Smooth muscle cell (in vitro differentiated cells): ENCODE measurements at regions not wholly inside any gene's neighbourhood (a gene's known extent, or its start where the extent isn't known, plus 50 kb on each side); places are given as distances from the start of the nearest gene placed in this dataset.

Experiments used
- DNase-seq: peaks from one replicate; lab custom pipeline; 2025; ENCODE audit not compliant: unreplicated experiment; lab: John Stamatoyannopoulos, UW
- H2AFZ ChIP-seq: fragments of 200-600 bp; sonication (generic); 2 replicates; pipeline ENCODE4 v1.6.0; 2016; ENCODE audit warnings: antibody characterized with exemption, low read depth, mild to moderate bottlenecking
- H3F3A ChIP-seq: fragments of 200-600 bp; sonication (generic); 2 replicates; pipeline ENCODE4 v1.6.0; 2017; ENCODE audit warnings: antibody characterized with exemption, low read depth
- H3K27ac ChIP-seq: fragments of 200-600 bp; sonication (generic); 2 replicates; pipeline ENCODE4 v1.5.1; 2016; ENCODE audit warnings: low read depth, mild to moderate bottlenecking
- H3K27me3 ChIP-seq: fragments of 200-600 bp; sonication (generic); 2 replicates; pipeline ENCODE4 v1.6.1; 2016; ENCODE audit warnings: low read depth, mild to moderate bottlenecking
- H3K36me3 ChIP-seq: fragments of 200-600 bp; sonication (generic); 2 replicates; pipeline ENCODE4 v1.5.1; 2016; ENCODE audit warnings: low read depth
- H3K4me1 ChIP-seq: fragments of 200-600 bp; sonication (generic); 2 replicates; pipeline ENCODE4 v1.5.1; 2016; ENCODE audit warnings: low read depth
- H3K4me2 ChIP-seq: fragments of 200-600 bp; sonication (generic); 2 replicates; pipeline ENCODE4 v1.6.0; 2016; ENCODE audit warnings: mild to moderate bottlenecking
- H3K4me3 ChIP-seq: fragments of 200-600 bp; sonication (generic); 2 replicates; pipeline ENCODE4 v1.5.1; 2016; ENCODE audit warnings: mild to moderate bottlenecking
- H3K79me2 ChIP-seq: fragments of 200-600 bp; sonication (generic); 2 replicates; pipeline ENCODE4 v1.6.0; 2016; ENCODE audit warnings: low read depth, mild to moderate bottlenecking
- H3K9ac ChIP-seq: fragments of 200-600 bp; sonication (generic); 2 replicates; pipeline ENCODE4 v1.6.0; 2016; ENCODE audit warnings: low read depth
- H3K9me3 ChIP-seq: fragments of 200-600 bp; sonication (generic); replicated peaks from 2 replicates; pipeline ENCODE4 v1.5.1; 2016; ENCODE audit warnings: low read depth
- H4K20me1 ChIP-seq: fragments of 200-600 bp; sonication (generic); 2 replicates; pipeline ENCODE4 v1.6.0; 2016; ENCODE audit warnings: low read depth
- CTCF ChIP-seq: fragments of 200-600 bp; sonication (generic); IDR thresholded peaks from 2 replicates; pipeline ENCODE4 v1.5.1; 2017; ENCODE audit warnings: borderline replicate concordance, mild to moderate bottlenecking, antibody characterized with exemption; ENCODE audit not compliant: insufficient read depth, poor library complexity, severe bottlenecking
- WGBS: methylation state at CpG from one replicate; pipeline ENCODE4 v1.1.7; 2016; ENCODE audit warnings: low lambda C conversion rate; 5-methylcytosine and 5-hydroxymethylcytosine counted together

GRCh38 chr3:194937882-194938321 is 252.2 kb downstream of the FAM43A start:
- Histone ChIP-seq H3K79me2 (no peaks in the 10 kb centered on the region), H3K9ac (no peak overlapping the region), H3K36me3 (no peaks in the 10 kb centered on the region), H3K4me1 (no peaks in the 10 kb centered on the region), H4K20me1 (no peaks in the 10 kb centered on the region), H3K27ac (no peak overlapping the region), H3K4me2 (no peak overlapping the region), H3K27me3 (no peaks in the 10 kb centered on the region), H2AFZ (no peak overlapping the region), H3K9me3 (no peaks in the 10 kb centered on the region), H3F3A (no peaks in the 10 kb centered on the region), H3K4me3 (no peak overlapping the region)
- WGBS = 94% methylated on average over 7 of the region's 7 CpGs
- DNase-seq = no peak
- TF ChIP-seq CTCF = no peak

GRCh38 chr3:194938845-194939531 is 253.3 kb downstream of the FAM43A start:
- no peaks in the 10 kb centered on the region for H3K4me1 ChIP-seq
- no peak overlapping the region for H3K4me2 ChIP-seq

DNA sequence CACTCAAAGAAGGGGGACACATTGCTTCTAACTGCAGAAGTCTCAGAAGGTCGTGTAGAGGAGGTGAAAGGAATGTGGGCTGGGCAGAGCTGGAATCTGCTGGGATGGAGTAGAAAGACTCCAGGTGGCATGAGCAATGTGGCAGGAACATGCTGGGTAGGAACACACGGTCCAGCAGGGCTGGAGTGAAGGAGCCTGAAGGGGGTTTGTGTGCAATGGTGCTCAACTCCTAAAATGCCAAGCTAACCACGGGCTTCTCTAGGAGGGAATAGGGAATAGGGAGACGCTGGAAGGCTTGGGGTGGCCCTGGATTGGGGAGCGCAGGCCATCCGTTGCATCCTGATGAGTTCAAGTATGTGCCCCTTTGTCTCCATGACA is 253.8 kb downstream of the FAM43A start:
- 87% methylated on average over 6 of the region's 6 CpGs for WGBS

More at GRCh38 chr3:194938845-194939531, 253.3 kb downstream of the FAM43A start:
- H3K27ac ChIP-seq = no peak overlapping the region
- H3K36me3 ChIP-seq = no peaks in the 10 kb centered on the region
- TF ChIP-seq CTCF = no peak
- 79% methylated on average over 8 of the region's 8 CpGs for WGBS
- no peaks in the 10 kb centered on the region for H3F3A ChIP-seq
- no peaks in the 10 kb centered on the region for H3K79me2 ChIP-seq
- H3K9me3 ChIP-seq = no peaks in the 10 kb centered on the region
- no peak overlapping the region for H3K9ac ChIP-seq
- no peaks in the 10 kb centered on the region for H4K20me1 ChIP-seq
- H3K27me3 ChIP-seq = no peaks in the 10 kb centered on the region
- H2AFZ ChIP-seq = no peak overlapping the region
- no peak overlapping the region for H3K4me3 ChIP-seq
- no peak for DNase-seq

More for the DNA sequence above, 253.8 kb downstream of the FAM43A start:
- no peak for DNase-seq
- Histone ChIP-seq H3K36me3 (no peaks in the 10 kb centered on the region), H3K27ac (no peak overlapping the region), H4K20me1 (no peaks in the 10 kb centered on the region), H3F3A (no peaks in the 10 kb centered on the region), H3K4me2 (no peak overlapping the region), H3K27me3 (no peaks in the 10 kb centered on the region), H3K4me1 (no peaks in the 10 kb centered on the region), H3K79me2 (no peaks in the 10 kb centered on the region), H3K4me3 (no peak overlapping the region), H3K9ac (no peak overlapping the region), H2AFZ (no peak overlapping the region), H3K9me3 (no peaks in the 10 kb centered on the region)
- TF ChIP-seq CTCF = no peak
